GM18907 (cell line): ENCODE measurements at regions not wholly inside any gene's neighbourhood (a gene's known extent, or its start where the extent isn't known, plus 50 kb on each side); places are given as distances from the start of the nearest gene placed in this dataset.
"Not testable (repeated sequence)": the region's sequence is repeated elsewhere in the genome, so short reads cannot be mapped to it uniquely, and the experiment has no call there.

Source experiments
- ATAC-seq: cut with Tn5 transposase; IDR thresholded peaks from one replicate; pipeline ENCODE4 v1.9.1; 2021; ENCODE audit warnings: mild to moderate bottlenecking, moderate library complexity; ENCODE audit not compliant: unreplicated experiment

GRCh38 chrX:131875827-131876226 lies 147.3 kb upstream of the STK26 start:
- not testable (repeated sequence) for ATAC-seq

- no peak for ATAC-seq
Measured at GRCh38 chrX:131881194-131881593, 141.9 kb upstream of the STK26 start.

GRCh38 chrX:131885042-131885441 lies 138.1 kb upstream of the STK26 start:
- ATAC-seq = not testable (repeated sequence)

GRCh38 chrX:131893857-131894256 lies 129.2 kb upstream of the STK26 start:
- not testable (repeated sequence) for ATAC-seq

GRCh38 chrX:131894995-131895394 lies 128.1 kb upstream of the STK26 start:
- ATAC-seq = no peak

- no peak for ATAC-seq
Measured at GRCh38 chrX:131895807-131896206, 127.3 kb upstream of the STK26 start.

- no peak for ATAC-seq
Measured at GRCh38 chrX:131901546-131901945, 121.6 kb upstream of the STK26 start.

GRCh38 chrX:131907488-131908314 lies 115.4 kb upstream of the STK26 start:
- no peak for ATAC-seq

GRCh38 chrX:131910586-131910985 lies 112.5 kb upstream of the STK26 start:
- ATAC-seq = no peak

- ATAC-seq = no peak
Measured at GRCh38 chrX:131915488-131915887, 107.6 kb upstream of the STK26 start.

- no peak for ATAC-seq
Measured at GRCh38 chrX:131917588-131917987, 105.5 kb upstream of the STK26 start.

- ATAC-seq = no peak
Measured at GRCh38 chrX:131918839-131919238, 104.3 kb upstream of the STK26 start.

GRCh38 chrX:131923614-131924250 lies 99.4 kb upstream of the STK26 start:
- ATAC-seq = no peak

GRCh38 chrX:131938749-131939148 lies 84.4 kb upstream of the STK26 start:
- ATAC-seq = no peak

GRCh38 chrX:131942034-131942433 lies 81.1 kb upstream of the STK26 start:
- ATAC-seq = no peak

- no peak for ATAC-seq
Measured at GRCh38 chrX:131944936-131945902, 77.9 kb upstream of the STK26 start.

- no peak for ATAC-seq
Measured at GRCh38 chrX:131951166-131951565, 71.9 kb upstream of the STK26 start.

- no peak for ATAC-seq
Measured at GRCh38 chrX:131955099-131955777, 67.9 kb upstream of the STK26 start.

GRCh38 chrX:131958724-131959123 lies 64.4 kb upstream of the STK26 start:
- ATAC-seq = no peak

GRCh38 chrX:131970347-131970746 lies 52.8 kb upstream of the STK26 start:
- ATAC-seq = no peak
